ENCODE measurements at regions not wholly inside any gene's neighbourhood (a gene's known extent, or its start where the extent isn't known, plus 50 kb on each side); places are given as distances from the start of the nearest gene placed in this dataset.

- TF ChIP-seq EP300 (IDR thresholded peaks at IDR 0.05) (no peak), POLR2A (IDR thresholded peaks at IDR 0.05) (no peak), CTCF (IDR thresholded peaks at IDR 0.05) (no peak), POLR2AphosphoS5 (IDR thresholded peaks at IDR 0.05) (no peak)
Measured at GRCh38 chr5:143554187-143554717, 150.8 kb upstream of the NR3C1 start.

All from gastroesophageal sphincter (tissue), 3 donors.